GM10266 (cell line): ENCODE measurements at regions not wholly inside any gene's neighbourhood (a gene's known extent, or its start where the extent isn't known, plus 50 kb on each side); places are given as distances from the start of the nearest gene placed in this dataset.
A peak's percentile ranks its signal among the peaks of the same experiment; 100 is the strongest.
"Not testable (repeated sequence)": the region's sequence is repeated elsewhere in the genome, so short reads cannot be mapped to it uniquely, and the experiment has no call there.

ENCODE experiments used
- DNase-seq: peaks from one replicate; pipeline ENCODE4 v3.0.0; 2012; ENCODE audit errors: extremely low spot score
- TF ChIP-seq, protein P1 (sequence below): IDR thresholded peaks from 2 replicates; pipeline ENCODE4 v1.5.1; 2012; ENCODE audit warnings: mild to moderate bottlenecking, low read depth; ENCODE audit not compliant: control insufficient read depth, insufficient read depth; ENCODE audit errors: missing control alignments

- TF ChIP-seq, protein P1, sequence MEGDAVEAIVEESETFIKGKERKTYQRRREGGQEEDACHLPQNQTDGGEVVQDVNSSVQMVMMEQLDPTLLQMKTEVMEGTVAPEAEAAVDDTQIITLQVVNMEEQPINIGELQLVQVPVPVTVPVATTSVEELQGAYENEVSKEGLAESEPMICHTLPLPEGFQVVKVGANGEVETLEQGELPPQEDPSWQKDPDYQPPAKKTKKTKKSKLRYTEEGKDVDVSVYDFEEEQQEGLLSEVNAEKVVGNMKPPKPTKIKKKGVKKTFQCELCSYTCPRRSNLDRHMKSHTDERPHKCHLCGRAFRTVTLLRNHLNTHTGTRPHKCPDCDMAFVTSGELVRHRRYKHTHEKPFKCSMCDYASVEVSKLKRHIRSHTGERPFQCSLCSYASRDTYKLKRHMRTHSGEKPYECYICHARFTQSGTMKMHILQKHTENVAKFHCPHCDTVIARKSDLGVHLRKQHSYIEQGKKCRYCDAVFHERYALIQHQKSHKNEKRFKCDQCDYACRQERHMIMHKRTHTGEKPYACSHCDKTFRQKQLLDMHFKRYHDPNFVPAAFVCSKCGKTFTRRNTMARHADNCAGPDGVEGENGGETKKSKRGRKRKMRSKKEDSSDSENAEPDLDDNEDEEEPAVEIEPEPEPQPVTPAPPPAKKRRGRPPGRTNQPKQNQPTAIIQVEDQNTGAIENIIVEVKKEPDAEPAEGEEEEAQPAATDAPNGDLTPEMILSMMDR, result no peak
Observed at GRCh38 chr4:22597471-22597870, 81.6 kb upstream of the ADGRA3 start.

GRCh38 chr4:22598113-22599047 is 82.5 kb upstream of the ADGRA3 start:
- not testable (repeated sequence) for DNase-seq

More at GRCh38 chr4:22597471-22597870, 81.6 kb upstream of the ADGRA3 start:
- no peak for DNase-seq

DNA sequence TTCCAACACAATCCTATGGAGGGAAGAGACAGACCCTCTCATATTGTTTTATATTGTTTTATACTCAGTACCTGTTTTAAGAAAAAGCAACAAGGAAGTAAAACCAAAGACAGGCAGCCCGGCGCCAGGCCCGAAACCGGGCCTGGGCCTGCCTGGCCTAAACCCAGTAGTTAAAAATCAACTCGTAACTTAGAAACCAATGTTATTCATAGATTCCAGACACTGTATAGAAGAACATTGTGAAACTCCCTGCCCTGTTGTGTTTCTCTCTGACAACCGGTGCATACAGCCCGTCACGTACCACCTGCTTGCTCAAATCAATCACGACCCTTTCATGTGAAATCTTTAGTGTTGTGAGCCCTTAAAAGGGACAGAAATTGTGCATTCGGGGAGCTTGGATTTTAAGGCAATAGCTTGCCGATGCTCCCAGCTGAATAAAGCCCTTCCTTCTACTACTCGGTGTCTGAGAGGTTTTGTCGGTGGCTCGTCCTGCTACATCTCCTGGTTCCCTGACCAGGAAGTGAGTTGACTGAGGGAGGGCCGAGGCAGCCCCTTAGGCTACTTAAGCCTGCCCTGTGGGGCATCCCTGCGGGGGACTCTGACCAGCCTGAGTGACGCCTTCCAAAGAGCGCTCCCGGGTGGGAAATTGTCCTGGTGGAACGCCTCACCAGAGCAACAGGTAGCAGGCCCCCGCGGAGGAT is 83.5 kb upstream of the ADGRA3 start:
- not testable (repeated sequence) for DNase-seq

GRCh38 chr4:22599929-22600432 is 84.1 kb upstream of the ADGRA3 start:
- not testable (repeated sequence) for DNase-seq

- not testable (repeated sequence) for DNase-seq
Observed at GRCh38 chr4:22601638-22602037, 85.8 kb upstream of the ADGRA3 start.

DNA sequence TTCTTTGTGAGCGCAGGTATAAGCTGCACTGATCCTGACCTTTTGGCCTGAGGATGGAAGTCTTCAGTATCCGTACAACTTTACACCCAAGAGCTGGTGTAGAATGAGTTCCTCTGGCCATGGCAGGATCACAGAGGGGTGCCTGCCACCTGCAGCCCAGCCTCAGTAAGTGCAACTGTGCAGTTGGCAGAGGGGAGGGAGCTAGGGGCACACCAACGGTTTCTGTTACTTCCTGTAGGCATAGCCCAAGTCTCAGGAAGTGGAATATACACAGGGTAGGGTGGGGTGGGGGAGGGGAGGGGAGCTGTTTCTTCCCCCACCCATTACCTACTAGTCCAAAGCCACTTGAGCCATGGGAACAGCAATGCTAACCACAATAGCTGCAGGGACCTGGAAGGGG is 85.4 kb upstream of the GBA3 start:
- TF ChIP-seq, protein P1, result peak; percentile 10
- DNase-seq, result no peak

GRCh38 chr4:22609951-22610525 is 82.7 kb upstream of the GBA3 start:
- DNase-seq, result not testable (repeated sequence)

GRCh38 chr4:22614114-22614513 is 78.6 kb upstream of the GBA3 start:
- TF ChIP-seq, protein P1, result no peak
- DNase-seq, result no peak

DNA sequence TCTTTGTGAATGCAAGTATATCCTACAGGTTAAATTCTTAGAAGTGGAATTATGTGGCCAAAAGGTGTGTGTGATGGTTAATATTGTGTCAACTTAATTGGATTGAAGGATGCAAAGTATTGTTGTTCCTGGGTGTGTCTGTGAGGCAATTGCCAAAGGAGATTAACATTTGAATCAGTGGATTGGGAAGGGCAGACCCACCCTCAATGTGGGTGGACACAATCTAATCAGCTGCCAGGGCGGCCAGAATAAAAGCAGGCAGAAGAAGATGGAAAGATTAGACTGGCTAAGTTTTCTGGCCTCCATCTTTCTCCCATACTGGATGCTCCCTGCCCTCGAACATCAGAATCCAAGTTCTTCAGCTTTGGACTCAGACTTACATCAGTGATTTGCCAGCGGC is 76.2 kb upstream of the GBA3 start:
- DNase-seq, result no peak
- TF ChIP-seq, protein P1, result no peak

DNA sequence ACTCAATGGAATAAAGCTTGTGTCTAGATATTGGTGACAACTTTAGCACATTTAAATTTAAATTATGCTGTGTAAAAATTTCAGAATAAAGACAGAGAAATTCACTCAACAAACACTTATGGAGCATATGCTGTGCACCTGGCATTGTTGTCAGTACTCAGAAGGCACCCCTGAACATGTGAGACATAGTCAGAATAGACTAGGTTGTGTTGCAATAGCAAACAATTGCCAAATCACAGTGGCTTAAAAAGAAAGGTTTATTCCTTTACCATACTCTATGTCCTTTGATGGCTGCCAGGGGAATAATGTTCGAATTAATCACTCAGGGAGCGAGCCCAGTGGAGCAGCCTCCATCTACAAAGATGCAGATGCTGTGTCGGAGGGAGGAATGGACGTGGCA is 72.6 kb upstream of the GBA3 start:
- not testable (repeated sequence) for DNase-seq

GRCh38 chr4:22621970-22622369 is 70.8 kb upstream of the GBA3 start:
- not testable (repeated sequence) for DNase-seq

- not testable (repeated sequence) for DNase-seq
Observed at GRCh38 chr4:22624002-22624401, 68.7 kb upstream of the GBA3 start.
